Left ventricle myocardium inferior (tissue), 1 donor: ENCODE measurements at regions not wholly inside any gene's neighbourhood (a gene's known extent, or its start where the extent isn't known, plus 50 kb on each side); places are given as distances from the start of the nearest gene placed in this dataset.

Experiments
- DNase-seq: peaks from one replicate; pipeline ENCODE4 v3.0.0-alpha.2; 2020
- H3K27ac ChIP-seq: fragments of 200-600 bp; replicated peaks from 2 replicates; pipeline ENCODE4 v1.8.0; 2021
- H3K27me3 ChIP-seq: fragments of 200-600 bp; 2 replicates; pipeline ENCODE4 v1.8.0; 2021; ENCODE audit warnings: low read depth
- H3K36me3 ChIP-seq: fragments of 200-600 bp; 2 replicates; pipeline ENCODE4 v1.8.0; 2021
- H3K4me1 ChIP-seq: fragments of 200-600 bp; 2 replicates; pipeline ENCODE4 v1.8.0; 2021
- H3K4me3 ChIP-seq: fragments of 200-600 bp; 2 replicates; pipeline ENCODE4 v1.8.0; 2021; ENCODE audit warnings: mild to moderate bottlenecking, moderate library complexity
- H3K9me3 ChIP-seq: fragments of 200-600 bp; replicated peaks from 2 replicates; pipeline ENCODE4 v1.8.0; 2021
- intact Hi-C: fragments of 100-400 bp; cut with micrococcal nuclease; formaldehyde crosslinking; loops from one replicate; pipeline ENCODE4 v1.11.0; 2022
- TF ChIP-seq, protein P1 (sequence below): fragments of 200-600 bp; IDR thresholded peaks from 2 replicates; pipeline ENCODE4 v1.8.0; 2021; ENCODE audit warnings: antibody characterized with exemption, mild to moderate bottlenecking, borderline replicate concordance
- donor health status: DM: no; HTN: yes; CAD: no; lungs with severe emphysema.

DNA sequence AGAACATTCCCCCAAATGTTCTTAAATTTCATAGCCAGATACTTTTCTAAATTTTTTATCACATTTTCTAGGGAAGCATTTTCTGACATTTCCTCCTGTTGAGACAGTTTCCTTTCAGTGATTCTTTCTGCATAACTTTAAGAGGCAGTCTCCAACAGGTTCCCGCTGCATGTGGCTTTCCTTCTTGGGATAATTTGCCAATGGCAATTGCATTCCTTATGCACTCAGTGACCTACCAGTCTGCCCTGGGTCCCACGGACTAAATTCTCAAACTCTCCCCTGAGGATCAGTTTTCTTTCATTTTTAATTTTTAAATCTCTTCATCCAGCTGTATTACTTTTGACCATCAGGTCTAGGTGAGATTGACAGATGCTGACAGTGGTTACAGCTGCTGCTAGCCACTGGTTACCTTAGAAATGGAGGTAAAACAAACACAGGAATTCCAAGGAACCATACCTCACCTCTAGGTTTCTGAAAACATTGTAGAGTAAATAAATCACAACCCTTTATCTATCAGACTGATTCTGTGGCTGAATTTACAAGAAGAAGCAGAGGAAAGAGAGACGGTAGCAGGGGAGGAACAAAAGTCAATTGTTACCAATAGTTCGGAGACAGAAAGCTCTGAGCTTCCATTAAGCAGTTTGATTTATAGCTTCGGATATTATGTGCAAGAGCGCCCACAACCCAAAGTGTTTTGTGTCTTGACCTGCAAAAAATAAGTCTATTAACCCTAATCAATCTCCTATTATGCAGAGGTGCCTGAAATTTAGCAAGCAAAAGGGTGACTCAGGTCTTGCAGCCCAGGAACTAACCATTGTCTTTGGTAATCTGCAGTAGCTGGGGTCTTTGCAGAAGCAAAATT, 216.0 kb downstream of the PMP22 start:
- Histone ChIP-seq H3K27me3 (peaks cover 14% of the 10 kb centered on the region), H3K4me3 (no peak overlapping the region), H3K4me1 (no peaks in the 10 kb centered on the region), H3K9me3 (no peaks in the 10 kb centered on the region), H3K27ac (no peak overlapping the region), H3K36me3 (no peaks in the 10 kb centered on the region)
- intact Hi-C loops, result no loop called here
- TF ChIP-seq, protein P1, sequence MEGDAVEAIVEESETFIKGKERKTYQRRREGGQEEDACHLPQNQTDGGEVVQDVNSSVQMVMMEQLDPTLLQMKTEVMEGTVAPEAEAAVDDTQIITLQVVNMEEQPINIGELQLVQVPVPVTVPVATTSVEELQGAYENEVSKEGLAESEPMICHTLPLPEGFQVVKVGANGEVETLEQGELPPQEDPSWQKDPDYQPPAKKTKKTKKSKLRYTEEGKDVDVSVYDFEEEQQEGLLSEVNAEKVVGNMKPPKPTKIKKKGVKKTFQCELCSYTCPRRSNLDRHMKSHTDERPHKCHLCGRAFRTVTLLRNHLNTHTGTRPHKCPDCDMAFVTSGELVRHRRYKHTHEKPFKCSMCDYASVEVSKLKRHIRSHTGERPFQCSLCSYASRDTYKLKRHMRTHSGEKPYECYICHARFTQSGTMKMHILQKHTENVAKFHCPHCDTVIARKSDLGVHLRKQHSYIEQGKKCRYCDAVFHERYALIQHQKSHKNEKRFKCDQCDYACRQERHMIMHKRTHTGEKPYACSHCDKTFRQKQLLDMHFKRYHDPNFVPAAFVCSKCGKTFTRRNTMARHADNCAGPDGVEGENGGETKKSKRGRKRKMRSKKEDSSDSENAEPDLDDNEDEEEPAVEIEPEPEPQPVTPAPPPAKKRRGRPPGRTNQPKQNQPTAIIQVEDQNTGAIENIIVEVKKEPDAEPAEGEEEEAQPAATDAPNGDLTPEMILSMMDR, result no peak
- no peak for DNase-seq

DNA sequence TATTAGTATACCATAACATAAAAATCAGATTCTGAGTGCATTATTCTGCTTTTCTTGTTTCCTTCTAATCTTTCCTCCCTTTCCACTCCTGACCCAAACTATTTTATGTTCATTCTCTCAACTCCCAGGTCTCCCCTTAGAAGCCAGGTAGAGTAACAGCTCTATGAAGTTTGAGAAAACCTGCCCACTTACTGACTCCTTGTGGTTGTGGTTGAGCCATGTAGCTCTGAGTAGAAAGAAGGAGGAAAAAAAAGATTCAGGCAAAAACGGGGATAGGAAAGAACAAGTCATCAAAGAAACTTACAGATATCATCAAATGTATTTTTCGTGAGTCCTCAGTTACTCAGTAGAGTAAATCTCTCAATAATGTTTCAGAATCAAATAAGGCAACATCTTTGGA, 216.7 kb downstream of the PMP22 start:
- H3K4me3 ChIP-seq, result no peak overlapping the region
- DNase-seq, result no peak
- peaks cover 14% of the 10 kb centered on the region for H3K27me3 ChIP-seq
- no peaks in the 10 kb centered on the region for H3K36me3 ChIP-seq
- intact Hi-C loops, result no loop called here
- H3K9me3 ChIP-seq, result no peaks in the 10 kb centered on the region
- TF ChIP-seq, protein P1, result no peak
- no peaks in the 10 kb centered on the region for H3K4me1 ChIP-seq
- no peak overlapping the region for H3K27ac ChIP-seq

DNA sequence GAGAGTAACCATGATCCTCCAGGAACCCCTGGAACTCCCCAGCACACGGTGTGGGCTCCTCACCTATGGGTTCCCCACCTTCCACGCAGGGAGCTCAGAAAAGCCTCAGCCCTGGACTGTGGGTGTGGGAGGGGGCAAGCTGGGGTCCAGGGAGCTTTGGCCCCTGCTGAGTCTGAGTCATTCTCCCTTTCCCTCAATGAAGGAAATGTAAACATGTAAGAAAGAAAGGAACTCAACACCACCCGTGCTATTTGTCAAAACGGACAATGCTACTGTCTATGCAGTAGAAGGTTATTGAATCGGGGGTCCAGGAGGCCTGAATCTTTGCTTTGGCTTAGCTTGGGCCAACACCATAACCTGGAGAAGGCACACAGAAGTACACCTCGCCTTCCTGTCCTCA, 222.8 kb downstream of the PMP22 start:
- Histone ChIP-seq H3K36me3 (no peaks in the 10 kb centered on the region), H3K4me1 (no peaks in the 10 kb centered on the region), H3K27me3 (no peaks in the 10 kb centered on the region), H3K27ac (no peak overlapping the region), H3K4me3 (no peak overlapping the region), H3K9me3 (no peaks in the 10 kb centered on the region)
- no peak for DNase-seq
- TF ChIP-seq, protein P1, result no peak
- intact Hi-C loops, result no loop called here

DNA sequence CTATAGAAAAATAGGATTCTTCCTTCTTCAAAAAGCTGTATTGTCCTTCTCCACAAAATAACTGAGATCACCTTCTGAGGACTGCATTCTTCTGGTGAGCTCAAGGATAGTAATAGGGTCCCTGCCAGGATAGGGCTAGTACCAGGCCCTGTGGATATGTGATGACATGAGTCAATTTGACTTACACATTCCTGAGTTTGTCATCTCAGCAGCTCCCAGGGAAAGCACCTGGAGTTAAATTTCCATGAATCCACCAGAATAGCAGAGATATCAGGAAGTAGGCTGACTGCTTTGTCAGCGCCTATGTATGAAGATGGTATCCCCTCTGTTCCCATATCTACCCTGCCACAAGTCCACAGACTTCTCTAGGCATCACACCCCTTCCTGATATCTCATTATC, 225.8 kb downstream of the PMP22 start:
- Histone ChIP-seq H3K4me3 (no peak overlapping the region), H3K4me1 (no peaks in the 10 kb centered on the region), H3K27ac (no peak overlapping the region), H3K27me3 (no peaks in the 10 kb centered on the region), H3K9me3 (no peaks in the 10 kb centered on the region), H3K36me3 (no peaks in the 10 kb centered on the region)
- DNase-seq, result no peak
- TF ChIP-seq, protein P1, result no peak
- intact Hi-C loops, result no loop called here

DNA sequence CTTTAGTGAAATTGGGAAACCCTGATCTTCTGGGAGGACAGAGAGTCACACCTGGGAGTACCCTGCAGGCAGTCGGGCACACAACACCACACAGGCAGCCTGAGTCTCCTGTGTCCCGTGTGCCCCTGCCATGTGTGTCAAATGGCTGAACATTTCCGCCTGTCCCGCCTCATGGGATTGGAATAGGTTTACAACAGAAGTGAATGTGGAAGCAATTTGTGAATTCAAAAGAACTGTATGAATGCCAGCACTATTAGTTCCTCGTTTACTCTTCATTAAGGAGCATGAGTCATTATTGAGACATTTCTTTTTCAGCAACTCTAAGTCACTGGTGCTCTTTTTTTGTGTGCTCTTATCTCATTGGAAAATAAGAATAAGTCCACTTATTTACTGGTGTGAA, 226.5 kb downstream of the PMP22 start:
- intact Hi-C loops, result no loop called here
- Histone ChIP-seq H3K36me3 (no peaks in the 10 kb centered on the region), H3K4me3 (no peak overlapping the region), H3K4me1 (no peaks in the 10 kb centered on the region), H3K27ac (no peak overlapping the region), H3K9me3 (no peaks in the 10 kb centered on the region), H3K27me3 (no peaks in the 10 kb centered on the region)
- DNase-seq, result no peak
- TF ChIP-seq, protein P1, result no peak
